Mucosa of gallbladder (tissue), 1 donor: ENCODE measurements at regions not wholly inside any gene's neighbourhood (a gene's known extent, or its start where the extent isn't known, plus 50 kb on each side); places are given as distances from the start of the nearest gene placed in this dataset.
"Not testable (repeated sequence)": the region's sequence is repeated elsewhere in the genome, so short reads cannot be mapped to it uniquely, and the experiment has no call there.

ENCODE experiments used
- DNase-seq: peaks from one replicate; pipeline ENCODE4 v3.0.0-alpha.2; 2020; ENCODE audit warnings: low spot score
- donor health status: DM: no; HTN: no; CAD: no.

GRCh38 chr9:84502066-84502465 lies 161.5 kb upstream of the SLC28A3 start:
- DNase-seq, result no peak

GRCh38 chr9:84504360-84504759 lies 163.8 kb upstream of the SLC28A3 start:
- no peak for DNase-seq

GRCh38 chr9:84511651-84512050 lies 157.9 kb upstream of the NTRK2 start:
- no peak for DNase-seq

GRCh38 chr9:84512493-84512892 lies 157.0 kb upstream of the NTRK2 start:
- no peak for DNase-seq

- no peak for DNase-seq
Observed at GRCh38 chr9:84513473-84513872, 156.1 kb upstream of the NTRK2 start.

- no peak for DNase-seq
Observed at GRCh38 chr9:84513979-84514378, 155.6 kb upstream of the NTRK2 start.

- DNase-seq, result no peak
Observed at GRCh38 chr9:84514421-84514820, 155.1 kb upstream of the NTRK2 start.

- no peak for DNase-seq
Observed at GRCh38 chr9:84517026-84517425, 152.5 kb upstream of the NTRK2 start.

GRCh38 chr9:84519413-84519812 lies 150.1 kb upstream of the NTRK2 start:
- no peak for DNase-seq

- DNase-seq, result no peak
Observed at GRCh38 chr9:84521208-84521607, 148.3 kb upstream of the NTRK2 start.

- not testable (repeated sequence) for DNase-seq
Observed at GRCh38 chr9:84526211-84526610, 143.3 kb upstream of the NTRK2 start.

GRCh38 chr9:84527060-84527720 lies 142.3 kb upstream of the NTRK2 start:
- not testable (repeated sequence) for DNase-seq

GRCh38 chr9:84535973-84536372 lies 133.6 kb upstream of the NTRK2 start:
- not testable (repeated sequence) for DNase-seq

GRCh38 chr9:84538879-84539278 lies 130.7 kb upstream of the NTRK2 start:
- no peak for DNase-seq

GRCh38 chr9:84542554-84542953 lies 127.0 kb upstream of the NTRK2 start:
- no peak for DNase-seq

GRCh38 chr9:84554069-84554664 lies 115.4 kb upstream of the NTRK2 start:
- DNase-seq, result no peak

- no peak for DNase-seq
Observed at GRCh38 chr9:84556556-84556955, 113.0 kb upstream of the NTRK2 start.

- DNase-seq, result no peak
Observed at GRCh38 chr9:84557751-84558150, 111.8 kb upstream of the NTRK2 start.

- no peak for DNase-seq
Observed at GRCh38 chr9:84563691-84564090, 105.8 kb upstream of the NTRK2 start.

GRCh38 chr9:84567805-84568204 lies 101.7 kb upstream of the NTRK2 start:
- no peak for DNase-seq

- no peak for DNase-seq
Observed at GRCh38 chr9:84570482-84571154, 98.9 kb upstream of the NTRK2 start.

- DNase-seq, result no peak
Observed at GRCh38 chr9:84573083-84573482, 96.4 kb upstream of the NTRK2 start.

GRCh38 chr9:84575705-84576104 lies 93.8 kb upstream of the NTRK2 start:
- no peak for DNase-seq
